ENCODE measurements at regions not wholly inside any gene's neighbourhood (a gene's known extent, or its start where the extent isn't known, plus 50 kb on each side); places are given as distances from the start of the nearest gene placed in this dataset.

- TF ChIP-seq CTCF (IDR thresholded peaks at IDR 0.05 in 8 of 11, conservative IDR thresholded peaks at IDR 0.05 in 3 of 11): no peak
- no peak for TF ChIP-seq POLR2A (IDR thresholded peaks at IDR 0.05)
- TF ChIP-seq POLR2AphosphoS5 (IDR thresholded peaks at IDR 0.05): no peak
Observed at GRCh38 chr1:57612833-57613232, 189.0 kb upstream of the DAB1 start.

Data from spleen (tissue), 7 donors.